SU-DHL-6 (cell line): ENCODE measurements at regions not wholly inside any gene's neighbourhood (a gene's known extent, or its start where the extent isn't known, plus 50 kb on each side); places are given as distances from the start of the nearest gene placed in this dataset.

Experiments used
- CTCF ChIP-seq: fragments of 200-600 bp; sonication (generic); IDR thresholded peaks from one replicate; pipeline ENCODE4 v1.5.1; 2017; ENCODE audit warnings: antibody characterized with exemption, mild to moderate bottlenecking, low read length, moderate library complexity; ENCODE audit not compliant: insufficient read depth, poor library complexity, severe bottlenecking
- EZH2phosphoT487 ChIP-seq: fragments of 200-600 bp; sonication (generic), shearing (Covaris generic); conservative IDR thresholded peaks from 2 replicates; pipeline ENCODE4 v1.6.1; 2018; ENCODE audit warnings: mild to moderate bottlenecking, antibody characterized with exemption, low read length, moderate library complexity, mixed read lengths

- TF ChIP-seq CTCF: no peak
- TF ChIP-seq EZH2phosphoT487: no peak
Observed at GRCh38 chr6:91911945-91912344, 1325.1 kb upstream of the MAP3K7 start.
